HEK293 (cell line): ENCODE measurements at regions not wholly inside any gene's neighbourhood (a gene's known extent, or its start where the extent isn't known, plus 50 kb on each side); places are given as distances from the start of the nearest gene placed in this dataset.

Experiments
- CTCF ChIA-PET: fragments of 350-600 bp; formaldehyde crosslinking; extraction: SDS; loops from one replicate; lab custom pipeline; 2021; ENCODE audit warnings: antibody characterized with exemption; lab: Yijun Ruan, JAX
- POLR2A ChIA-PET: fragments of 300-600 bp; formaldehyde crosslinking; extraction: SDS; loops from one replicate; lab custom pipeline; 2020; ENCODE audit warnings: antibody characterized with exemption, inconsistent platforms; lab: Yijun Ruan, JAX
- H3K27ac ChIP-seq: fragments of 200-500 bp; sonication (Bioruptor generic); 2 replicates; pipeline ENCODE4 v1.5.1; 2014; ENCODE audit warnings: low read depth, low read length, control low read depth, inconsistent platforms; ENCODE audit errors: extremely low read depth
- H3K36me3 ChIP-seq, 2 experiments: fragments of 200-500 bp in 1 of 2; sonication (Bioruptor generic) in 1 of 2; 1 replicate in 1 of 2; 2 replicates in 1 of 2; pipeline ENCODE4 v1.5.1; 2014 to 2017; ENCODE audit warnings: inconsistent platforms in 2 of 2, low read length in 2 of 2; ENCODE audit not compliant: control insufficient read depth in 2 of 2, insufficient read depth in 1 of 2
- H3K4me1 ChIP-seq: fragments of 200-500 bp; sonication (Bioruptor generic); 2 replicates; pipeline ENCODE4 v1.5.1; 2014; ENCODE audit warnings: mild to moderate bottlenecking, low read length, inconsistent platforms; ENCODE audit not compliant: control insufficient read depth, insufficient read depth
- H3K4me3 ChIP-seq: 2 replicates; pipeline ENCODE4 v1.5.1; 2011; ENCODE audit warnings: low read depth, mild to moderate bottlenecking, control low read depth, low read length, moderate library complexity
- H3K9me3 ChIP-seq: fragments of 200-500 bp; sonication (Bioruptor generic); 2 replicates; pipeline ENCODE4 v1.5.1; 2014; ENCODE audit warnings: low read depth, low read length, inconsistent platforms; ENCODE audit not compliant: control insufficient read depth, insufficient read depth
- BCL11B ChIP-seq: fragments of 450-650 bp; formaldehyde crosslinking; IDR thresholded peaks from 2 replicates; pipeline ENCODE4 v1.5.1; 2016; ENCODE audit warnings: low read depth, missing biosample characterization, missing genetic modification characterization
- FEZF1 ChIP-seq: fragments of 450-650 bp; formaldehyde crosslinking; IDR thresholded peaks from 2 replicates; pipeline ENCODE4 v1.5.1; 2016; ENCODE audit warnings: missing biosample characterization, missing genetic modification characterization
- KLF7 ChIP-seq: fragments of 450-650 bp; formaldehyde crosslinking; IDR thresholded peaks from 2 replicates; pipeline ENCODE4 v1.5.1; 2016; ENCODE audit warnings: missing biosample characterization, missing genetic modification characterization, borderline replicate concordance
- KLF9 ChIP-seq: fragments of 450-650 bp; formaldehyde crosslinking; IDR thresholded peaks from 2 replicates; pipeline ENCODE4 v1.5.1; 2016; ENCODE audit warnings: missing biosample characterization, missing genetic modification characterization, low read depth
- SP2 ChIP-seq: fragments of 450-650 bp; formaldehyde crosslinking; IDR thresholded peaks from 2 replicates; pipeline ENCODE4 v1.5.1; 2016; ENCODE audit warnings: missing biosample characterization, missing genetic modification characterization
- ZBTB21 ChIP-seq: fragments of 450-650 bp; formaldehyde crosslinking; IDR thresholded peaks from 2 replicates; pipeline ENCODE4 v1.5.1; 2017; ENCODE audit warnings: missing biosample characterization, missing genetic modification characterization
- ZNF175 ChIP-seq: fragments of 450-650 bp; formaldehyde crosslinking; IDR thresholded peaks from 2 replicates; pipeline ENCODE4 v1.5.1; 2016; ENCODE audit warnings: missing biosample characterization, missing genetic modification characterization
- ZNF266 ChIP-seq: fragments of 450-650 bp; formaldehyde crosslinking; IDR thresholded peaks from 2 replicates; pipeline ENCODE4 v1.5.1; 2016; ENCODE audit warnings: missing biosample characterization, missing genetic modification characterization, low read depth
- ZNF391 ChIP-seq: fragments of 450-650 bp; formaldehyde crosslinking; IDR thresholded peaks from 2 replicates; pipeline ENCODE4 v1.5.1; 2016; ENCODE audit warnings: low read depth, missing biosample characterization, missing genetic modification characterization, borderline replicate concordance
- ZNF530 ChIP-seq: fragments of 450-650 bp; formaldehyde crosslinking; IDR thresholded peaks from 2 replicates; pipeline ENCODE4 v1.5.1; 2016; ENCODE audit warnings: low read depth, missing biosample characterization, missing genetic modification characterization
- ZNF549 ChIP-seq: fragments of 450-650 bp; IDR thresholded peaks from 2 replicates; pipeline ENCODE4 v1.5.1; 2018; ENCODE audit warnings: missing biosample characterization, missing genetic modification characterization, mild to moderate bottlenecking, inconsistent platforms, moderate library complexity
- ZNF555 ChIP-seq: fragments of 450-650 bp; formaldehyde crosslinking; conservative IDR thresholded peaks from 2 replicates; pipeline ENCODE4 v1.5.1; 2017; ENCODE audit warnings: missing biosample characterization, mild to moderate bottlenecking, missing genetic modification characterization, inconsistent platforms
- TF ChIP-seq, protein P1 (sequence below): fragments of 450-650 bp; formaldehyde crosslinking; IDR thresholded peaks from 2 replicates; pipeline ENCODE4 v1.5.1; 2016; ENCODE audit warnings: missing biosample characterization, missing genetic modification characterization
- TF ChIP-seq, protein P2 (sequence below): fragments of 450-650 bp; formaldehyde crosslinking; conservative IDR thresholded peaks from 2 replicates; pipeline ENCODE4 v1.5.1; 2016; ENCODE audit warnings: low read depth, missing biosample characterization, missing genetic modification characterization
- TF ChIP-seq, protein P3 (sequence below): fragments of 450-650 bp; IDR thresholded peaks from 2 replicates; pipeline ENCODE4 v1.5.1; 2018; ENCODE audit warnings: missing biosample characterization, missing genetic modification characterization
- TF ChIP-seq, protein P4 (sequence below): fragments of 450-650 bp; formaldehyde crosslinking; IDR thresholded peaks from 2 replicates; pipeline ENCODE4 v1.5.1; 2016; ENCODE audit warnings: missing biosample characterization, missing genetic modification characterization, borderline replicate concordance
- TF ChIP-seq, protein P5 (sequence below): fragments of 450-650 bp; formaldehyde crosslinking; IDR thresholded peaks from 2 replicates; pipeline ENCODE4 v1.5.1; 2016; ENCODE audit warnings: missing biosample characterization, missing genetic modification characterization

DNA sequence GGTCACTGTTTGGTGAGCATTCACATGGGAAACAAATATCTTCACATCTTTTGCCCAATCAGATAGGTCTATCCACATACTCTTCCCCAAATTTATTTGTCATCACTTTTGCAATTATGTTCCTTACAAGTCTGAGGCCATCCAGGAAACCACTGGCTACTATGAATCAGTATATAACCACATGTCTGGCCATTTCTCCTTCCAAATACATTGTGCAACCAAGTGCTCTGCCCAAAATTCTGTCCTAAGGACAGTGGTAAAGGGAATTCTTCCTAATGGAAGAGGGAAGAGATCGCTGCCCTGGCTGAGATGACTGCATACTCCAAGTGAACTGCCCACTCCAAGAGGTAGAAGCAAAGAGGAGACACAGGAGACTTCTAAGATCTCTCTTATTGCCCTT is 148.9 kb upstream of the MAX start (continued):
- TF ChIP-seq, protein P1, sequence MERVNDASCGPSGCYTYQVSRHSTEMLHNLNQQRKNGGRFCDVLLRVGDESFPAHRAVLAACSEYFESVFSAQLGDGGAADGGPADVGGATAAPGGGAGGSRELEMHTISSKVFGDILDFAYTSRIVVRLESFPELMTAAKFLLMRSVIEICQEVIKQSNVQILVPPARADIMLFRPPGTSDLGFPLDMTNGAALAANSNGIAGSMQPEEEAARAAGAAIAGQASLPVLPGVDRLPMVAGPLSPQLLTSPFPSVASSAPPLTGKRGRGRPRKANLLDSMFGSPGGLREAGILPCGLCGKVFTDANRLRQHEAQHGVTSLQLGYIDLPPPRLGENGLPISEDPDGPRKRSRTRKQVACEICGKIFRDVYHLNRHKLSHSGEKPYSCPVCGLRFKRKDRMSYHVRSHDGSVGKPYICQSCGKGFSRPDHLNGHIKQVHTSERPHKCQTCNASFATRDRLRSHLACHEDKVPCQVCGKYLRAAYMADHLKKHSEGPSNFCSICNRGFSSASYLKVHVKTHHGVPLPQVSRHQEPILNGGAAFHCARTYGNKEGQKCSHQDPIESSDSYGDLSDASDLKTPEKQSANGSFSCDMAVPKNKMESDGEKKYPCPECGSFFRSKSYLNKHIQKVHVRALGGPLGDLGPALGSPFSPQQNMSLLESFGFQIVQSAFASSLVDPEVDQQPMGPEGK = no peak
- TF ChIP-seq, protein P2, sequence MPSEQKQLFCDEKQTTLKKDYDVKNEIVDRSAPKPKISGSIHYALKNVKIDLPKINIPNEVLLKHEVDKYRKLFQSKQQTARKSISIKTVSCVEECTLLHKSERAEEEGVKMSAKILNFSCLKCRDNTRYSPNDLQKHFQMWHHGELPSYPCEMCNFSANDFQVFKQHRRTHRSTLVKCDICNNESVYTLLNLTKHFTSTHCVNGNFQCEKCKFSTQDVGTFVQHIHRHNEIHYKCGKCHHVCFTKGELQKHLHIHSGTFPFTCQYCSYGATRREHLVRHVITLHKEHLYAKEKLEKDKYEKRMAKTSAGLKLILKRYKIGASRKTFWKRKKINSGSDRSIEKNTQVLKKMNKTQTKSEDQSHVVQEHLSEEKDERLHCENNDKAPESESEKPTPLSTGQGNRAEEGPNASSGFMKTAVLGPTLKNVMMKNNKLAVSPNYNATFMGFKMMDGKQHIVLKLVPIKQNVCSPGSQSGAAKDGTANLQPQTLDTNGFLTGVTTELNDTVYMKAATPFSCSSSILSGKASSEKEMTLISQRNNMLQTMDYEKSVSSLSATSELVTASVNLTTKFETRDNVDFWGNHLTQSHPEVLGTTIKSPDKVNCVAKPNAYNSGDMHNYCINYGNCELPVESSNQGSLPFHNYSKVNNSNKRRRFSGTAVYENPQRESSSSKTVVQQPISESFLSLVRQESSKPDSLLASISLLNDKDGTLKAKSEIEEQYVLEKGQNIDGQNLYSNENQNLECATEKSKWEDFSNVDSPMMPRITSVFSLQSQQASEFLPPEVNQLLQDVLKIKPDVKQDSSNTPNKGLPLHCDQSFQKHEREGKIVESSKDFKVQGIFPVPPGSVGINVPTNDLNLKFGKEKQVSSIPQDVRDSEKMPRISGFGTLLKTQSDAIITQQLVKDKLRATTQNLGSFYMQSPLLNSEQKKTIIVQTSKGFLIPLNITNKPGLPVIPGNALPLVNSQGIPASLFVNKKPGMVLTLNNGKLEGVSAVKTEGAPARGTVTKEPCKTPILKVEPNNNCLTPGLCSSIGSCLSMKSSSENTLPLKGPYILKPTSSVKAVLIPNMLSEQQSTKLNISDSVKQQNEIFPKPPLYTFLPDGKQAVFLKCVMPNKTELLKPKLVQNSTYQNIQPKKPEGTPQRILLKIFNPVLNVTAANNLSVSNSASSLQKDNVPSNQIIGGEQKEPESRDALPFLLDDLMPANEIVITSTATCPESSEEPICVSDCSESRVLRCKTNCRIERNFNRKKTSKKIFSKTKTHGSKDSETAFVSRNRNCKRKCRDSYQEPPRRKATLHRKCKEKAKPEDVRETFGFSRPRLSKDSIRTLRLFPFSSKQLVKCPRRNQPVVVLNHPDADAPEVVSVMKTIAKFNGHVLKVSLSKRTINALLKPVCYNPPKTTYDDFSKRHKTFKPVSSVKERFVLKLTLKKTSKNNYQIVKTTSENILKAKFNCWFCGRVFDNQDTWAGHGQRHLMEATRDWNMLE (tag by site-specific recombination) = no peak
- TF ChIP-seq, protein P3, sequence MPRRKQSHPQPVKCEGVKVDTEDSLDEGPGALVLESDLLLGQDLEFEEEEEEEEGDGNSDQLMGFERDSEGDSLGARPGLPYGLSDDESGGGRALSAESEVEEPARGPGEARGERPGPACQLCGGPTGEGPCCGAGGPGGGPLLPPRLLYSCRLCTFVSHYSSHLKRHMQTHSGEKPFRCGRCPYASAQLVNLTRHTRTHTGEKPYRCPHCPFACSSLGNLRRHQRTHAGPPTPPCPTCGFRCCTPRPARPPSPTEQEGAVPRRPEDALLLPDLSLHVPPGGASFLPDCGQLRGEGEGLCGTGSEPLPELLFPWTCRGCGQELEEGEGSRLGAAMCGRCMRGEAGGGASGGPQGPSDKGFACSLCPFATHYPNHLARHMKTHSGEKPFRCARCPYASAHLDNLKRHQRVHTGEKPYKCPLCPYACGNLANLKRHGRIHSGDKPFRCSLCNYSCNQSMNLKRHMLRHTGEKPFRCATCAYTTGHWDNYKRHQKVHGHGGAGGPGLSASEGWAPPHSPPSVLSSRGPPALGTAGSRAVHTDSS = no peak
- TF ChIP-seq ZBTB21 (tag by site-specific recombination) (no peak), KLF9 (tag by site-specific recombination) (no peak), ZNF266 (tag by site-specific recombination) (no peak), KLF7 (tag by site-specific recombination) (no peak)
- TF ChIP-seq, protein P4, sequence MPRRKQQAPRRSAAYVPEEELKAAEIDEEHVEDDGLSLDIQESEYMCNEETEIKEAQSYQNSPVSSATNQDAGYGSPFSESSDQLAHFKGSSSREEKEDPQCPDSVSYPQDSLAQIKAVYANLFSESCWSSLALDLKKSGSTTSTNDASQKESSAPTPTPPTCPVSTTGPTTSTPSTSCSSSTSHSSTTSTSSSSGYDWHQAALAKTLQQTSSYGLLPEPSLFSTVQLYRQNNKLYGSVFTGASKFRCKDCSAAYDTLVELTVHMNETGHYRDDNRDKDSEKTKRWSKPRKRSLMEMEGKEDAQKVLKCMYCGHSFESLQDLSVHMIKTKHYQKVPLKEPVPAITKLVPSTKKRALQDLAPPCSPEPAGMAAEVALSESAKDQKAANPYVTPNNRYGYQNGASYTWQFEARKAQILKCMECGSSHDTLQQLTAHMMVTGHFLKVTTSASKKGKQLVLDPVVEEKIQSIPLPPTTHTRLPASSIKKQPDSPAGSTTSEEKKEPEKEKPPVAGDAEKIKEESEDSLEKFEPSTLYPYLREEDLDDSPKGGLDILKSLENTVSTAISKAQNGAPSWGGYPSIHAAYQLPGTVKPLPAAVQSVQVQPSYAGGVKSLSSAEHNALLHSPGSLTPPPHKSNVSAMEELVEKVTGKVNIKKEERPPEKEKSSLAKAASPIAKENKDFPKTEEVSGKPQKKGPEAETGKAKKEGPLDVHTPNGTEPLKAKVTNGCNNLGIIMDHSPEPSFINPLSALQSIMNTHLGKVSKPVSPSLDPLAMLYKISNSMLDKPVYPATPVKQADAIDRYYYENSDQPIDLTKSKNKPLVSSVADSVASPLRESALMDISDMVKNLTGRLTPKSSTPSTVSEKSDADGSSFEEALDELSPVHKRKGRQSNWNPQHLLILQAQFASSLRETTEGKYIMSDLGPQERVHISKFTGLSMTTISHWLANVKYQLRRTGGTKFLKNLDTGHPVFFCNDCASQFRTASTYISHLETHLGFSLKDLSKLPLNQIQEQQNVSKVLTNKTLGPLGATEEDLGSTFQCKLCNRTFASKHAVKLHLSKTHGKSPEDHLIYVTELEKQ = no peak
- TF ChIP-seq, all 188 proteins: peak for 0

DNA sequence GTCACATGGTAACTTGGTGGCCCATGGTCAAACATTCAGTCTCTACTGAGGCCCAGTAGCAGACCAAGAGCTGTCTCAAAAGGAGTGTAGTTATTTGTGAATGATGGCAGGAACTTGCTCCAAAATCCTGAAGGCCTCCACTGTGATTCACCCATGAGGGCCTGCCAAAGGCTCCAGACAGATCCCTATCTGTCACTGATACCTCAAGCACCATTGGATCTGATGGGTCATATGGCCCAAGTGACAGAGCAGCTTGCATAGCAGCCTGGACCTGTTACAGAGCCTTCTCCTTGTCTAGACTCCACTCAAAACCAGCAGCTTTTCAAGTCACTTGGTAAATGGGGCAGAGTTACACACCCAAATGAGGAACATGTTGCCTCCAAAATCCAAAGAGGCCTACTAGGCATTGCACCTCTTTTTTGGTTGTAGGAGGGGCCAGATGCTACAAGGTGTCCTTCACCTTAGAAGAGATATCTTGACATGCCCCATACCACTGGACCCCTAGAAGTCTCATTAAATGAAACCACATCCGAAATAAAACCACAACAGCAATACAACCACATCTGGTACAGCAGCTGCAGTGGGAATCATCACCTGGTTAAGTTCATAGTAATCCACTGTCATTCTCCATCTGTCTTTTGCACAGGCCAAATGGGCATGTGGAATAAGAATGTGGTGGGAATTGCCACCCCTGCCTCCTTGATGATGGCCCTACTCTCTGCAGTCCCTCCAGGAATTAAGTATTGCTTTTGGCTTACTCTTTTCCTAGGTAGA is 150.4 kb upstream of the MAX start:
- H3K36me3 ChIP-seq = no peaks in the 10 kb centered on the region
- H3K27ac ChIP-seq = no peak overlapping the region
- no peak for TF ChIP-seq ZNF530
- TF ChIP-seq ZNF555 (tag by site-specific recombination) = no peak
- no peak for TF ChIP-seq FEZF1 (tag by site-specific recombination)
- TF ChIP-seq ZNF391 = no peak
- no peak for TF ChIP-seq SP2 (tag by site-specific recombination)
- TF ChIP-seq ZNF549 = no peak
- no peak for TF ChIP-seq BCL11B (tag by site-specific recombination)
- no peak for TF ChIP-seq ZNF175 (tag by site-specific recombination)
- TF ChIP-seq, protein P5, sequence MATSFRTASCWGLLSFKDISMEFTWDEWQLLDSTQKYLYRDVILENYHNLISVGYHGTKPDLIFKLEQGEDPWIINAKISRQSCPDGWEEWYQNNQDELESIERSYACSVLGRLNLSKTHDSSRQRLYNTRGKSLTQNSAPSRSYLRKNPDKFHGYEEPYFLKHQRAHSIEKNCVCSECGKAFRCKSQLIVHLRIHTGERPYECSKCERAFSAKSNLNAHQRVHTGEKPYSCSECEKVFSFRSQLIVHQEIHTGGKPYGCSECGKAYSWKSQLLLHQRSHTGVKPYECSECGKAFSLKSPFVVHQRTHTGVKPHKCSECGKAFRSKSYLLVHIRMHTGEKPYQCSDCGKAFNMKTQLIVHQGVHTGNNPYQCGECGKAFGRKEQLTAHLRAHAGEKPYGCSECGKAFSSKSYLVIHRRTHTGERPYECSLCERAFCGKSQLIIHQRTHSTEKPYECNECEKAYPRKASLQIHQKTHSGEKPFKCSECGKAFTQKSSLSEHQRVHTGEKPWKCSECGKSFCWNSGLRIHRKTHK (tag by site-specific recombination) = no peak
- H3K9me3 ChIP-seq = no peaks in the 10 kb centered on the region
- peaks cover 7% of the 10 kb centered on the region; the same call in 1 of the 2 replicates for H3K4me1 ChIP-seq
- ChIA-PET CTCF (interaction anchor here (0.6 kb wide), 1 partner anchor 94 kb away, joined by 3 read pairs; no protein-coding TSS in a partner anchor), POLR2A (no interaction called here)
- no peak overlapping the region for H3K4me3 ChIP-seq
